ENCODE measurements at regions not wholly inside any gene's neighbourhood (a gene's known extent, or its start where the extent isn't known, plus 50 kb on each side); places are given as distances from the start of the nearest gene placed in this dataset.

DNA sequence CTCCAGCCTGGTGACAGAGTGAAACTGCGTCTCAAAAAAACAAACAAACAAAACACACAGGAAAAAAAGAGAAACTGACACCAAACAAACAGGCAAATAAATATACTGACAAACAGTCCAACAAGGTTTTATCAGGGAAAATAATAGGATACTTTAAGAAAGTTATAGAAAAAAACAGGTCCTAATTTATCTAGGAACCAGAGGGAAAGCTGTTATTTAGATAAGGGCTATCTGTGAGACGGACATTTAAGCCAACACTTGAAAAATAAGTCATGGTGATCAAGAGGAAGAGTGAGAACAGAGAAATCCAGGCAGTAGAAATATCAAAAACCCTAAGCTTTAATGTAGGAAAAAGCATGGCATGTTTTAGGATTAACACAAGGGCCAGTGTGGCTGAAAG is 68.9 kb downstream of the FAM217A start:
- DNase-seq (ENCODE audit: low spot score): no peak
- TF ChIP-seq CTCF (IDR thresholded peaks at IDR 0.05; ENCODE audit: extremely low read depth, insufficient read depth, missing control alignments): no peak
- in situ Hi-C loops (cut with MboI; ENCODE audit: low pct_unique_long_range_greater_than_20kb, low sequenced_read_pairs, unreplicated experiment): no loop called here

GRCh38 chr6:4010689-4011090 is 68.2 kb downstream of the FAM217A start:
- in situ Hi-C loops (cut with MboI; ENCODE audit: low pct_unique_long_range_greater_than_20kb, low sequenced_read_pairs, unreplicated experiment): no loop called here
- TF ChIP-seq CTCF (IDR thresholded peaks at IDR 0.05; ENCODE audit: extremely low read depth, insufficient read depth, missing control alignments): no peak
- DNase-seq (ENCODE audit: low spot score): no peak

- TF ChIP-seq CTCF (IDR thresholded peaks at IDR 0.05; ENCODE audit: extremely low read depth, insufficient read depth, missing control alignments): no peak
These were observed 66.1 kb downstream of the FAM217A start for GRCh38 chr6:4012826-4013225.

DNA sequence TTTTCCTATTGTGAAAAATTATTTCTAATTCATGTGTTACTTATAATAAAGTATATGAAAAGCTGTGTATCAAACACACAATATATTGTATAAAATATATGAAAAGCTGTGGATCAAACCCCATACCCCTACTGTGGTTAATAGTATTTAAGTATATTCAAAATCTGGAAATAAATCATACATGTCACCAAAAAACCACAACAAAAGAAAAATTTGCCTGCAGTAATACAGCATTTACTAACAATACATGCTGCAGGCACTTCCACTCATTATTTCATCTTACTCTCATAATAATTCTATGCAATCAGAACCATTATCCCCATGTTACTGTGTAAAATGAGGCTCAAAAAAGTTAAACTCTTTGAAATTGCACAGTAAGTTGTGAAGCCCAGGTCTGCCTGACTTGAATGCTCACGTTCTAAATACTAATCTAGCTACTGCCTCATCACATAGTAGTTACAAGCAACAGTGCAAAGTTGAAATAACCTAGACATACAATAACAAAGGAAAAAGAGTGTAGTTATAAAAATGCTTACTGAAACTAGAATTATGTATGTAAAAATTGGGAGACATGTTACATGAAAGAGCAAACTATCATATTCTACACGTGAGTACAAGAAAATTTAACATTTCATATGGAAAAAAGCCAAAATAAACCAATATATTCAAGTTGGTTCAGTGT is 61.7 kb downstream of the FAM217A start:
- TF ChIP-seq CTCF (IDR thresholded peaks at IDR 0.05; ENCODE audit: extremely low read depth, insufficient read depth, missing control alignments): no peak
- DNase-seq (ENCODE audit: low spot score): no peak
- in situ Hi-C loops (cut with MboI; ENCODE audit: low pct_unique_long_range_greater_than_20kb, low sequenced_read_pairs, unreplicated experiment): no loop called here

More at GRCh38 chr6:4012826-4013225, 66.1 kb downstream of the FAM217A start:
- in situ Hi-C loops (cut with MboI; ENCODE audit: low pct_unique_long_range_greater_than_20kb, low sequenced_read_pairs, unreplicated experiment): no loop called here
- DNase-seq (ENCODE audit: low spot score): no peak

DNA sequence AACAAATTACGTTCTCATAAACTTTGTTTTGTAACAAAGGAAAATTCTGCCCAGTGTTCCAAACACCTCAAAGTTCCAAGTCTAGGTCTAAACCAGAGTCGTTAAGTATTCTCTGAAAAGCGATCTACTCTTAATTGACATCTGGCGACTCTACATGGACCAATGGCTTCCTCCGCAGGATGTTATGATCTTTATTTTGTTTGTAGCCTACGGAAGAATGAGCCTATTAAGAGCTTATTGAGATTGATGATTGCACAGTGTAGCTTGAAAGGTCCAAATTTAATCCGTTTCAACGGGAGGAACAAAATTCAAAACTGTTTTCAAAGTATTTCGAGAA is 61.1 kb downstream of the FAM217A start:
- in situ Hi-C loops (cut with MboI; ENCODE audit: low pct_unique_long_range_greater_than_20kb, low sequenced_read_pairs, unreplicated experiment): no loop called here
- TF ChIP-seq CTCF (IDR thresholded peaks at IDR 0.05; ENCODE audit: extremely low read depth, insufficient read depth, missing control alignments): no peak
- peak; percentile 29 for DNase-seq (ENCODE audit: low spot score)

- peak; percentile 89 for DNase-seq (ENCODE audit: low spot score)
- in situ Hi-C loops (cut with MboI; ENCODE audit: low pct_unique_long_range_greater_than_20kb, low sequenced_read_pairs, unreplicated experiment): no loop called here
- peak; percentile 29 for TF ChIP-seq CTCF (IDR thresholded peaks at IDR 0.05; ENCODE audit: extremely low read depth, insufficient read depth, missing control alignments)
These were observed 60.6 kb downstream of the FAM217A start for GRCh38 chr6:4018171-4018923.
